Loucy (cell line): ENCODE measurements at regions not wholly inside any gene's neighbourhood (a gene's known extent, or its start where the extent isn't known, plus 50 kb on each side); places are given as distances from the start of the nearest gene placed in this dataset.

Experiments
- CTCF ChIP-seq: fragments of 200-600 bp; sonication (generic); conservative IDR thresholded peaks from 2 replicates; pipeline ENCODE4 v1.5.1; 2014; ENCODE audit warnings: mild to moderate bottlenecking, antibody characterized with exemption, low read length
- EZH2phosphoT487 ChIP-seq: fragments of 200-600 bp; IDR thresholded peaks from 2 replicates; pipeline ENCODE4 v1.6.1; 2018; ENCODE audit warnings: antibody characterized with exemption, mild to moderate bottlenecking, moderate library complexity, borderline replicate concordance

- TF ChIP-seq CTCF (peak; percentile 67), EZH2phosphoT487 (no peak)
Measured at GRCh38 chr2:188765522-188766470, 208.4 kb upstream of the COL3A1 start.
